MM.1S (cell line): ENCODE measurements at regions not wholly inside any gene's neighbourhood (a gene's known extent, or its start where the extent isn't known, plus 50 kb on each side); places are given as distances from the start of the nearest gene placed in this dataset.

Source experiments
- DNase-seq: peaks from one replicate; pipeline ENCODE4 v3.0.0-alpha.2; 2015
- H2AFZ ChIP-seq: fragments of 300-600 bp; sonication (generic); 2 replicates; pipeline ENCODE4 v1.6.0; 2016; ENCODE audit warnings: antibody characterized with exemption, low read length
- H3F3A ChIP-seq: fragments of 300-600 bp; sonication (generic); 2 replicates; pipeline ENCODE4 v1.6.1; 2016; ENCODE audit warnings: mild to moderate bottlenecking, antibody characterized with exemption, low read length, moderate library complexity, mixed read lengths; ENCODE audit not compliant: insufficient read depth
- H3K27ac ChIP-seq: fragments of 300-600 bp; sonication (generic); 2 replicates; pipeline ENCODE4 v1.5.1; 2016; ENCODE audit warnings: mild to moderate bottlenecking, low read length
- H3K27me3 ChIP-seq: fragments of 300-600 bp; sonication (generic); replicated peaks from 2 replicates; pipeline ENCODE4 v1.6.0; 2016; ENCODE audit warnings: low read length; ENCODE audit not compliant: insufficient read depth
- H3K36me3 ChIP-seq: fragments of 300-600 bp; sonication (generic); replicated peaks from 2 replicates; pipeline ENCODE4 v1.6.1; 2016; ENCODE audit warnings: mild to moderate bottlenecking, low read length, mixed read lengths; ENCODE audit not compliant: insufficient read depth
- H3K4me1 ChIP-seq: fragments of 300-600 bp; sonication (generic); 2 replicates; pipeline ENCODE4 v1.6.1; 2016; ENCODE audit warnings: low read length, mixed read lengths
- H3K4me2 ChIP-seq: fragments of 300-600 bp; sonication (generic); 2 replicates; pipeline ENCODE4 v1.6.0; 2016; ENCODE audit warnings: low read depth, low read length
- H3K4me3 ChIP-seq: fragments of 300-600 bp; sonication (generic); 2 replicates; pipeline ENCODE4 v1.5.1; 2016; ENCODE audit warnings: low read length, mixed read lengths
- H3K79me2 ChIP-seq: fragments of 300-600 bp; sonication (generic); 2 replicates; pipeline ENCODE4 v1.6.1; 2016; ENCODE audit warnings: mixed run types, low read length, mixed read lengths
- H3K9ac ChIP-seq: fragments of 300-600 bp; sonication (generic); 2 replicates; pipeline ENCODE4 v1.6.1; 2016; ENCODE audit warnings: low read length, mixed read lengths
- H3K9me2 ChIP-seq: fragments of 300-600 bp; sonication (generic); replicated peaks from 2 replicates; pipeline ENCODE4 v1.6.1; 2016; ENCODE audit warnings: mild to moderate bottlenecking, low read length, mixed read lengths; ENCODE audit not compliant: insufficient read depth
- H3K9me3 ChIP-seq: fragments of 300-600 bp; sonication (generic); replicated peaks from 2 replicates; pipeline ENCODE4 v1.6.1; 2016; ENCODE audit warnings: mild to moderate bottlenecking, low read length, mixed read lengths; ENCODE audit not compliant: insufficient read depth
- H4K20me1 ChIP-seq: fragments of 300-600 bp; sonication (generic); 2 replicates; pipeline ENCODE4 v1.6.1; 2016; ENCODE audit warnings: mild to moderate bottlenecking, low read length, moderate library complexity, mixed read lengths; ENCODE audit not compliant: insufficient read depth
- CTCF ChIP-seq: fragments of 300-600 bp; sonication (generic); IDR thresholded peaks from 2 replicates; pipeline ENCODE4 v1.5.1; 2016; ENCODE audit warnings: antibody characterized with exemption, low read length, mixed read lengths
- EZH2 ChIP-seq: fragments of 300-600 bp; sonication (generic); optimal IDR thresholded peaks from 2 replicates; pipeline ENCODE3; 2017; ENCODE audit warnings: low read depth, mild to moderate bottlenecking, antibody characterized with exemption, low read length, mixed read lengths
- EZH2phosphoT487 ChIP-seq: fragments of 300-600 bp; sonication (generic); IDR thresholded peaks from 2 replicates; pipeline ENCODE4 v1.6.1; 2018; ENCODE audit warnings: antibody characterized with exemption, low read length

DNA sequence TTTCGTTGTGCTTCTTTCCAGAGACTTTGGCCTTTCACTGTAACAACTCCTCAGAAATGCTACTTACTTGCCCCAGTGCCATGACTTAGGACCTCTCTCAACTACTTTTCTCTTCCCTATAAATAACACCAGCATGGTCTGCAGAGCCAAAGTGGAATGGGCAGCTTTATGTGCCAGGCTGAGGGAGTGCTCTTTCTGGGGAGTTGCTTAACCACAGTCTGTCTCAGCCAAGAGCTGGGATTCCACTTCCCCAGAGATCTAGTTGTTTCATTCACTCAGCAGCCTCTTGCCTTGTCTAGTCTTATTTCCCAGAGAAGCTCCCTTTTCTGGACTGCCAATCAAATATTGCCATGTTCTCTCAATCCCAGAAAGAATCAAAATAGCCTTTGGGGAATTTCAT lies 912.2 kb downstream of the GRID1 start:
- H3K9ac ChIP-seq: no peak overlapping the region

DNA sequence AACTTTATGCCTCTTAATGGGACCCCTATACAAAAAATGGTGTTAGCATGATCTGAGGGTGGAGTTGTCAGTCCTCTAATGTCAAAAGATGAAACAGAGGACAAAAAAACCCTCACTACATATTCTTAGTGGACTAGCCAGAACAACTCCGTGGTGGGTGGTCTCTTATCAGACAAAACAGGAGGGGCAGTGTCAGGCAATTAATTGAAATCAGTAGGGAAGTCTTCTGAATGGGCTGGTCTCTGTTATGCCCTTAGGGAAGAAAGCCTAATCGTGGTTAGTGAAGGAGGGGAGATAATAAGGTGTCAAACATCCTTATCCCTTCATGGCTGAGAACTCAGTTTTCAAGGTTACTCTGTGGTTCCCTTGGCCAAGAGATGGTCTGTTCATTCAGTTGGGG lies 909.4 kb downstream of the GRID1 start:
- Histone ChIP-seq H2AFZ (no peak overlapping the region), H3K4me1 (no peaks in the 10 kb centered on the region), H3F3A (no peaks in the 10 kb centered on the region), H3K27me3 (no peaks in the 10 kb centered on the region), H3K36me3 (no peaks in the 10 kb centered on the region), H3K9ac (no peak overlapping the region), H3K9me2 (no peaks in the 10 kb centered on the region), H4K20me1 (no peaks in the 10 kb centered on the region), H3K4me3 (no peak overlapping the region), H3K27ac (no peak overlapping the region), H3K79me2 (no peaks in the 10 kb centered on the region), H3K9me3 (no peaks in the 10 kb centered on the region), H3K4me2 (no peak overlapping the region)
- no peak for DNase-seq
- TF ChIP-seq CTCF: no peak

More for the DNA sequence above, 912.2 kb downstream of the GRID1 start:
- Histone ChIP-seq H3K9me3 (no peaks in the 10 kb centered on the region), H3F3A (no peaks in the 10 kb centered on the region), H3K36me3 (no peaks in the 10 kb centered on the region), H3K27me3 (no peaks in the 10 kb centered on the region), H3K27ac (no peak overlapping the region), H3K79me2 (no peaks in the 10 kb centered on the region), H3K9me2 (no peaks in the 10 kb centered on the region), H3K4me1 (no peaks in the 10 kb centered on the region), H2AFZ (no peak overlapping the region), H4K20me1 (no peaks in the 10 kb centered on the region), H3K4me3 (no peak overlapping the region), H3K4me2 (no peak overlapping the region)
- TF ChIP-seq EZH2 (no peak), EZH2phosphoT487 (no peak), CTCF (no peak)
- DNase-seq: no peak

DNA sequence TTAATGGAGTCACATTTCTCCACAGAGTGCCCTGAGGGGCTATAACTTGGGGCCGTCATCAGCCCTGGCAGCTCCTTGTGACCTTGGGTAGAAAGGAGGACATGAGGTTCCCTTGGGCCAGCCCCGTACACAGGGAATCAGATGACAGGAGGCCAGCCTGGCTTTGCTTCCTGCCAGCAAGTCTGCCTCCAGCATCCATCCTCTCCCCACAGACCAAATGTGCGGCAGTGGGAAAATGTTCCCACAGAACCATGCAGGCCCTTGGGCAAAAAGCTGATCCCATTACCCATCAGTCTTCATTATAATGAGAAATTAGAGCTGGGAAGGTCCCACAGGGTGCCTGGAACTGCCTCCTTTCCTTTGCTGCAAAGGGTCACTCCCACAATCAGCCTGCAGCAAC lies 908.3 kb downstream of the GRID1 start:
- no peaks in the 10 kb centered on the region for H3F3A ChIP-seq
- no peaks in the 10 kb centered on the region for H4K20me1 ChIP-seq
- no peaks in the 10 kb centered on the region for H3K9me3 ChIP-seq
- TF ChIP-seq CTCF (no peak), EZH2phosphoT487 (no peak)
- H2AFZ ChIP-seq: no peak overlapping the region
- no peaks in the 10 kb centered on the region for H3K9me2 ChIP-seq
- H3K4me2 ChIP-seq: no peak overlapping the region
- H3K79me2 ChIP-seq: no peaks in the 10 kb centered on the region
- H3K36me3 ChIP-seq: no peaks in the 10 kb centered on the region
- no peaks in the 10 kb centered on the region for H3K4me1 ChIP-seq
- H3K27ac ChIP-seq: no peak overlapping the region
- no peak overlapping the region for H3K9ac ChIP-seq
- no peak for DNase-seq
- H3K27me3 ChIP-seq: no peaks in the 10 kb centered on the region
- H3K4me3 ChIP-seq: no peak overlapping the region

DNA sequence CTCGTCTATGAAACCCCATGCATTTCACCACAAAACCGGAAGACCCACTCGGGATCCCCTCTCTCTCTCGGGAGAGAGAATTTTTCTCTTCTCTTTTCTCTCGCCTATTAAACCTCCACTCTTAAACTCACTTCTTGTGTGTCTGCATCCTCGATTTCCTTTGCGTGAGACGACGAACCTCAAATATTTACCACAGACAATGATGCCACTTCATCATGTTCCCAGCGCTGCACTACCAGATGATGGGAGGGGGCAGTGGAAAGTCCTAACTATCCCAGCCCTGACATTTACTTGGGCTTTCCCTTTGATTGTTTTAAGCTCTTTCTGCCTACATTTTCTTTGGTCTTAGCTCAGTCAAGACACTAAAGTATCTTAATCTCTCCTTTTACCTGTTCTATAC lies 906.7 kb downstream of the GRID1 start:
- no peak overlapping the region for H3K9ac ChIP-seq
- no peak for TF ChIP-seq EZH2phosphoT487
- no peak for TF ChIP-seq EZH2
- TF ChIP-seq CTCF: no peak
- H3K79me2 ChIP-seq: no peaks in the 10 kb centered on the region
- H3K27me3 ChIP-seq: no peaks in the 10 kb centered on the region
- H3K9me2 ChIP-seq: no peaks in the 10 kb centered on the region
- H3K4me2 ChIP-seq: no peak overlapping the region
- no peaks in the 10 kb centered on the region for H3K36me3 ChIP-seq
- no peaks in the 10 kb centered on the region for H3F3A ChIP-seq
- no peak overlapping the region for H3K4me3 ChIP-seq
- no peaks in the 10 kb centered on the region for H3K9me3 ChIP-seq
- no peaks in the 10 kb centered on the region for H3K4me1 ChIP-seq
- H2AFZ ChIP-seq: no peak overlapping the region
- H3K27ac ChIP-seq: no peak overlapping the region
- H4K20me1 ChIP-seq: no peaks in the 10 kb centered on the region
- no peak for DNase-seq
